Muscle layer of duodenum (tissue), 2 donors: ENCODE measurements at regions not wholly inside any gene's neighbourhood (a gene's known extent, or its start where the extent isn't known, plus 50 kb on each side); places are given as distances from the start of the nearest gene placed in this dataset.

Experiments
- H3K27ac ChIP-seq: one replicate; pipeline ENCODE4 v1.7.0; 2013; ENCODE audit warnings: mild to moderate bottlenecking, low read length
- H3K27me3 ChIP-seq: one replicate; pipeline ENCODE4 v1.7.0; 2013; ENCODE audit warnings: low read depth, mild to moderate bottlenecking, control low read depth, low read length
- H3K36me3 ChIP-seq, 2 donors: one replicate each; pipeline ENCODE4 v1.7.0; 2013; ENCODE audit warnings: low read length in 2 of 2, control low read depth in 1 of 2, mild to moderate bottlenecking in 1 of 2; ENCODE audit not compliant: insufficient read depth in 2 of 2, control insufficient read depth in 1 of 2
- H3K4me1 ChIP-seq, 2 donors: one replicate each; pipeline ENCODE4 v1.7.0; 2013; ENCODE audit warnings: low read length in 2 of 2, mild to moderate bottlenecking in 2 of 2, control low read depth in 1 of 2, moderate library complexity in 1 of 2; ENCODE audit not compliant: insufficient read depth in 2 of 2, control insufficient read depth in 1 of 2
- H3K4me3 ChIP-seq, 2 donors: one replicate each; pipeline ENCODE4 v1.7.0; 2013; ENCODE audit warnings: low read length in 2 of 2, low read depth in 1 of 2, mild to moderate bottlenecking in 1 of 2
- H3K9me3 ChIP-seq, 2 donors: one replicate each; pipeline ENCODE4 v1.7.0; 2013; ENCODE audit warnings: low read length in 2 of 2, control low read depth in 1 of 2, mild to moderate bottlenecking in 1 of 2; ENCODE audit not compliant: control insufficient read depth in 1 of 2
- donor health status: healthy.

DNA sequence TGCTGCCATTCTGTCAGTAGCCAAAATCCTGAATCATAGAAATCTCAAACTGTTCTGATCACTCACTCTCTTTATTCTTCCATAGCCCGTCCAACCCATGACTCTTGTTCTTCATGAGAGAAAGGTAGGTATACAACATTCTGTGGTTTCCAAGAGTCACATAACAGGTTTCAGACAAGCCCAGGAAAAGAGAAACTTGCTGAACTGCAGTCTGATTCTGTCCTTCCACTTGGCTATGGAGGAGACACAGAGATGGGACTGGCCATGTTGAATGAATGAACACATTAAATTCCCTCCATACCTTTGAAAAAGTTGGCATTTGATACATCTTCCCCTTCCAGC, 880.2 kb upstream of the CELF4 start:
- no peaks in the 10 kb centered on the region for H3K9me3 ChIP-seq
- no peaks in the 10 kb centered on the region for H3K27me3 ChIP-seq
- H3K27ac ChIP-seq = no peak overlapping the region
- no peaks in the 10 kb centered on the region for H3K4me1 ChIP-seq
- H3K36me3 ChIP-seq = no peaks in the 10 kb centered on the region
- H3K4me3 ChIP-seq = no peak overlapping the region

DNA sequence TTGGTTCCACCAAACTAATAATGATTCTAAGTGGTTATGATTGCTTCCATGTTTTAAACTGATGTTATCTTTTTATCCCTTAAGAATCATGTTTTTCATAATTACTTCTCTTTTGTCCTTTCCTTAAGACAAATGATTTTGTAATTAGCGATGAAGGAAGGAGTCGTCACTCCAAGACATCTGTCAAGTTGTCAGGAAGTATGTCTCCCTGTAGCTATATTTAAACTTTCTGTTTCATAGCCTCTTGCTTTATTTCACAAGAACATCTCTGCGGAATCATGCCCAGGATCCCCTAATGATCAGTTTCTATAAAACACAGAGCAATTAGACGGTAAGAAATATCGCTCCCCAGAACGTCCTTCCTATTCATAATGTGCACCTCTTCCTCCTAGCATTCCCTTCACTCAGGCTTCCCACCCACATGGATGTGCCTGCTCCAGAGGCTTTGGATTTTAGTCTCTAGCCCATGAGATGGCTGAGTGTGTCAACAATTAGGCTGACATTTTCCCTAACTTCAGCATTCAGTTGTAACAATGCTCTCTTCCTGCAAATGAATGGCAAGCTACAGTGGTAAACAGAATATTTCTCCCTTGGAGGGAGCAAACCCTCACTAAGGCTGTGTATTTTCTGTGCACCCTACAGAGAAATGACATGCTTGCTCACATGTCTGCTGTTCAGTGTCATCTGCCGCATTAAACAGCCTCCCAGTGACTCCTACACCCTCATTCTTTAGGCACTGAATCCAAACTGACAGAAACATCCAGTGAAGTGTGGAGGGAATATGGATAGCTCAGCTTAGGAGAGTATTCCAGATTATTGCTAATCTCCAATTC, 879.6 kb upstream of the CELF4 start:
- no peak overlapping the region for H3K4me3 ChIP-seq
- H3K9me3 ChIP-seq = no peaks in the 10 kb centered on the region
- no peaks in the 10 kb centered on the region for H3K4me1 ChIP-seq
- no peaks in the 10 kb centered on the region for H3K27me3 ChIP-seq
- H3K27ac ChIP-seq = no peak overlapping the region
- H3K36me3 ChIP-seq = no peaks in the 10 kb centered on the region

- H3K4me1 ChIP-seq = no peaks in the 10 kb centered on the region
- H3K36me3 ChIP-seq = no peaks in the 10 kb centered on the region
- H3K4me3 ChIP-seq = no peak overlapping the region
- no peak overlapping the region for H3K27ac ChIP-seq
- no peaks in the 10 kb centered on the region for H3K27me3 ChIP-seq
- H3K9me3 ChIP-seq = no peaks in the 10 kb centered on the region
These were observed 862.1 kb upstream of the CELF4 start for GRCh38 chr18:38427736-38428135.

DNA sequence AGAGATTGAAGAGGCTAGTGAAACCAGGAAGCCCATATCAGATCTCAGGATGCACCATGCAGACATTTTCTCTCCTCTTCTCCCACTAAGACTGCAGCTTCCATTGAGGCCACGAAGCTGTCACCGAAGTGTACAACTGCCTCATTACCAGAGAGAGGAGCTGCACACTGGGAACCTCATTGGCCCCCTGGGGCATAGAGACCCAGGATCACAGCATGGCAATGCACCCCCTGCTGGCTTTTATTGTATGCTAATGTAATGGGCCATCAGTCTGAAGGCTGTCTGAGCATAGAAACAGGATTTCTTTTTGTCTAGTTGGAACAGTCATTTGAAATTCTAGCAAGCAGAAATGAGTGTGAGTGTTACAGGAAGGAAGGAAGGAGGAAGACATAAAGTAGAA, 861.6 kb upstream of the CELF4 start:
- Histone ChIP-seq H3K27ac (no peak overlapping the region), H3K27me3 (no peaks in the 10 kb centered on the region), H3K4me1 (no peaks in the 10 kb centered on the region), H3K9me3 (no peaks in the 10 kb centered on the region), H3K36me3 (no peaks in the 10 kb centered on the region), H3K4me3 (no peak overlapping the region)

DNA sequence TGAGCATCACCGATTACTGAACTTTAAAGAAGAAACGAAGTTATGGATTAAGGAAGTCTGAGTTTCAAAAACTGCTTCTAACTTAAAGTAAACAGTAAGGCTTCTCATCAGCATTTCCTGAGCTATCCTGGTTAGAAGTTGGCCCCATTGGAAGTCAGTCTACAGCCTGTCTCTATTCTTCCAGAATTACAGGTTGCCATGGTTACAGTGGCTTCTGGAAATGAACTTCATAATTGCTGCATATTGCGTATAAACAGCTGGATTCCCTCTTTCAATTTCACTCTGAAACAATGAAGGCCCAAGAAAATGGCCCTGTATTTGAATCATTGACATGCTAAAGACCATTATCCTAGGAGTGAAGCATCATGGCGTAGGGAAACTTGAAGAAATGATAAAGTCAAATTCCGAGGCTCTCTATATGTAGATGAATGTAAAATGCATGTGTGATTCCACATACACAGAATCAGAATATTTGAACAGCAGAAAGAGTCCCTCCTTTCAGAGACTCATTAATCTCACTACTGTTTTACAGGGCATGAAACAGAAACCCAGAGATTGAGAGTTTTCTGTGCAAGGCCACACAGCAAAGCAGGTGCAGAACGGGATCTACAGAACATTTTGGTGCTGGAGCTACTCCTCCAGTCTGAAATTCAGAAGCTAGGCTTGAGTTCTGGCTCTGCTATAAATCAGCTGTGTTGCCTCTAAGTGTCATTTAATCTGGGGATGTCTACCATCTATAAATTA, 856.4 kb upstream of the CELF4 start:
- H3K4me1 ChIP-seq = no peaks in the 10 kb centered on the region
- no peak overlapping the region for H3K27ac ChIP-seq
- no peaks in the 10 kb centered on the region for H3K9me3 ChIP-seq
- no peaks in the 10 kb centered on the region for H3K27me3 ChIP-seq
- no peak overlapping the region for H3K4me3 ChIP-seq
- H3K36me3 ChIP-seq = no peaks in the 10 kb centered on the region

- Histone ChIP-seq H3K4me1 (no peaks in the 10 kb centered on the region), H3K9me3 (no peaks in the 10 kb centered on the region), H3K36me3 (no peaks in the 10 kb centered on the region), H3K27ac (no peak overlapping the region), H3K4me3 (no peak overlapping the region), H3K27me3 (no peaks in the 10 kb centered on the region)
These were observed 855.4 kb upstream of the CELF4 start for GRCh38 chr18:38421021-38421420.

GRCh38 chr18:38420611-38421010, 855.0 kb upstream of the CELF4 start:
- no peaks in the 10 kb centered on the region for H3K4me1 ChIP-seq
- H3K4me3 ChIP-seq = no peak overlapping the region
- H3K27me3 ChIP-seq = no peaks in the 10 kb centered on the region
- no peak overlapping the region for H3K27ac ChIP-seq
- H3K9me3 ChIP-seq = no peaks in the 10 kb centered on the region
- H3K36me3 ChIP-seq = no peaks in the 10 kb centered on the region

- H3K27ac ChIP-seq = no peak overlapping the region
- H3K4me1 ChIP-seq = no peaks in the 10 kb centered on the region
- H3K4me3 ChIP-seq = no peak overlapping the region
- no peaks in the 10 kb centered on the region for H3K27me3 ChIP-seq
- no peaks in the 10 kb centered on the region for H3K9me3 ChIP-seq
- H3K36me3 ChIP-seq = no peaks in the 10 kb centered on the region
These were observed 850.2 kb upstream of the CELF4 start for GRCh38 chr18:38415811-38416210.

DNA sequence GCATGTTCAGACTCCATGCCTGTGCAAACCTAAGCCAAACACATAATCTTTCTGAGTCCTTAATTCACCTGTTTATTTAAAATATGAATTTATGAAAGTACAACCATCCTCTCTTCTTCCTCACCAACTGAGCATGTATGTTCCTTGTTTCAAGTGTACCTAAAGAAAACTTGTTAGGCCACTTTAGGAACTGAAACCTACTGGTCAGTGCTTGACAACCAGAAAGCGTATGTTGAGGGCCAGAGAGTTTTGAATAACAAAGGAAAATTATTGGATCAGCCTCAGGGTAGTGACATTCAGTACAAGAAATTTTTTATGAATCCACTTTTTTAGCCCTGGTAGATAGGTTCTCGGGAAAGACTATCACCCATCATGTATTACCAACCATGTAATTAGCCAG, 847.6 kb upstream of the CELF4 start:
- Histone ChIP-seq H3K27ac (no peak overlapping the region), H3K4me1 (no peaks in the 10 kb centered on the region), H3K27me3 (no peaks in the 10 kb centered on the region), H3K9me3 (no peaks in the 10 kb centered on the region), H3K4me3 (no peak overlapping the region), H3K36me3 (no peaks in the 10 kb centered on the region)

GRCh38 chr18:38406607-38407006, 841.0 kb upstream of the CELF4 start:
- no peak overlapping the region for H3K27ac ChIP-seq
- no peak overlapping the region for H3K4me3 ChIP-seq
- no peaks in the 10 kb centered on the region for H3K27me3 ChIP-seq
- no peaks in the 10 kb centered on the region for H3K9me3 ChIP-seq
- H3K36me3 ChIP-seq = no peaks in the 10 kb centered on the region
- no peaks in the 10 kb centered on the region for H3K4me1 ChIP-seq

GRCh38 chr18:38402509-38402908, 836.9 kb upstream of the CELF4 start:
- Histone ChIP-seq H3K27ac (no peak overlapping the region), H3K4me3 (no peak overlapping the region), H3K4me1 (no peaks in the 10 kb centered on the region), H3K9me3 (no peaks in the 10 kb centered on the region), H3K27me3 (no peaks in the 10 kb centered on the region), H3K36me3 (no peaks in the 10 kb centered on the region)
